GM19238 (cell line): ENCODE measurements at regions not wholly inside any gene's neighbourhood (a gene's known extent, or its start where the extent isn't known, plus 50 kb on each side); places are given as distances from the start of the nearest gene placed in this dataset.
"Not testable (repeated sequence)": the region's sequence is repeated elsewhere in the genome, so short reads cannot be mapped to it uniquely, and the experiment has no call there.

Experiments used
- DNase-seq: peaks from one replicate; pipeline ENCODE4 v3.0.0; 2011; ENCODE audit warnings: low spot score; ENCODE audit not compliant: insufficient read length

DNA sequence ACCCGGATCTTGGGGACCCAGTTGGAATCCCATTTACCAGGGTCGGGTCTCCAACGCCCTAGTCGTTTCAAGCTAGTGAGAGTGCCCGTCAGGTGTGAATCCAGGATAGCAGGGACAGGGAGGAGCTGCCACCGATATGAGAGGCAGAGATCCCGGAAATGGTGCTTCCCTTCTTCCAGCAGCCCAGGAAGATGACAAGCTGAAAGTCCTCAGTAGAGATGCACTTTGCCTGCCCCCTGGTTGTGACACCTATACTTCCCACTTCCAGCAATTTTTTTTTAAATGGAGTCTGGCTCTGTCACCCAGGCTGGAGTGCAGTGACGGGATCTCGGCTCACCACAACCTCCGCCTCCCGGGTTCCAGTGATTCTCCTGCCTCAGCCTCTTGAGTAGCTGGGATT, 503.0 kb downstream of the NTRK3 start:
- no peak for DNase-seq

DNA sequence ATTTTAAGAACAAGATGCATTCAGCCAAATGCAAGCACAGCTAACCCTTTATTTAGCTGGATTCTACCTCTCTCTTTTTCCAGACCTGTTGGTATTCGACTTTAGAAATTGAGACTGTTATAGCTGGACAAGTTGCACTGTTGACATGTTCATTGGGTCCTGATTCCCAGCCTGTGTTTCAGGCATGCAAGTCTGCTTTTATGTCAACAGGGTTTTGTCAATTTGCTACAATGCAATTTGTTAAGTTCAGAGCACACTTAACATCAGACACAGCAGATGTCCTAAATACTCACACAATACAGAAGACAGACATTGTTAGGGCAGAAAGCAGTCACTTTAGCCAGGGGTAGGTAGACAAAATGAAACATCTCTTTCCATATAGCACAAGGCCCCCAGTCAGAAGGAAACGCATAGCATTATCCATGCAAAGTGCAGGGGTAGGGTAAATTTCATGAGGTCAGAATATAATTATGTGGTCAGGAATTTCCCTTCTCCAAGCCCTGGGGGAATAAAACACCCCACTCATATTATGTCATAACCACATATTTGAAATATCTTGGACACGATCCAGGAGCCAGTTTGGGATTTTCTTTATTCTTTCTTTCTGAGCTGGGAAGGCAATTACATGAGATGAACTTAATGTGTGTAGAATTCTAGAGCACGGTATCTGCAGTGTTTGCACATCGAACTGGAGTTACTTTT, 504.1 kb downstream of the NTRK3 start:
- no peak for DNase-seq

DNA sequence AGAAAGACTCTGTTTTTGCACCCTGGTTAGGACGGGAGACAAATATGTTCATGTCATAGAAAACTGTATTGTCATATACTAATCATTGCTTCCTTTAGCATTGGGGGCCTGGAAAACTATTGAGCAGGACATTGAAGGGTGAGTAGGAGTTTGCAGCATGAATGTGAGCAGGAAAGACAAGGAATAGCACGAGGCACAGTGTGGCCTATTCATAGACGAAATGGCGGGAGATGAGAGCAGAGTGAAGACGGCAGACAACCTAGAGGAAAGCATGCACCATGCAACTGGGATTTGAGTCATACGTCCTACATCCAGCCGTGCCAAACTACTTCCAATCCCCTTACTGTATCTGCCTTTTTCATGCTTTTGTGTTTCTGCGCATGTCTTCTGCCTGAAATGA, 508.1 kb downstream of the NTRK3 start:
- DNase-seq, result no peak

DNA sequence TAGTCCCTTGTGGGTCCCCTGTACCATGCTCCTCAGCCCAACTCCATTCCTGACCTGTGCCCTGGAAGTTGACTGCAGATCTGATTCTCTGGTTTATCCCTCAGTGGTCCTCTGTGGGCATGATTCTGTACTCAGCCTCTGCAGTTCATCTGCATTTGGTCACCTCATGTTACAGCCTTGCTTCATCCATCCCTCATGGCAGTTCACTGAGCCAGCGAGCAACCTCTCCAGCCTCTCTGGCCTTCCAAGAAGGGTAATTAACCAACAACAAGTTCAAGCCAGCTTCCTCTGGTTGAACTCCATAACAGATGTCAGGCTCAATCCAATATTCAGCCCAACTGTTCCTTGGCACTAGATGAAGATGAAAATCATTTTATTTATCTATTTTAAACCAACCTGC, 509.5 kb downstream of the NTRK3 start:
- no peak for DNase-seq

DNA sequence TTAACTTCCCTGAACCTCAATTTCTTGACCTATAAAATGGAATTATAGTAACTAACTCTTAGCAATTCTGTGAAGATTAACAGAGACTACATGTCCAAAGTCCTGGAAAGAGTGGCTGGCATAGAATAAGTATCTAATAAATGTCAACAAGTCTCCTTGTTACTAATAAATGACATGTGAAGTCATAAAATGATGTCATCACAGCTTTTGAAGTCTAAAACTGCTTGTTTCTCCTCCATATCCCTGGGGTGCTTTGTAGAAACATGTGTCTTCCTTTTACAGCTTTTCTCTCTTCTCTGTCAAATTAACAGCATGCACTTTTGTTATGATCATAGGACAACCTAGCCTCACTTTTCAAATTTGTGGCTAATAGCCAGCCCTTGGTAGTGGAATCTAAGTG, 510.2 kb downstream of the NTRK3 start:
- DNase-seq, result no peak

DNA sequence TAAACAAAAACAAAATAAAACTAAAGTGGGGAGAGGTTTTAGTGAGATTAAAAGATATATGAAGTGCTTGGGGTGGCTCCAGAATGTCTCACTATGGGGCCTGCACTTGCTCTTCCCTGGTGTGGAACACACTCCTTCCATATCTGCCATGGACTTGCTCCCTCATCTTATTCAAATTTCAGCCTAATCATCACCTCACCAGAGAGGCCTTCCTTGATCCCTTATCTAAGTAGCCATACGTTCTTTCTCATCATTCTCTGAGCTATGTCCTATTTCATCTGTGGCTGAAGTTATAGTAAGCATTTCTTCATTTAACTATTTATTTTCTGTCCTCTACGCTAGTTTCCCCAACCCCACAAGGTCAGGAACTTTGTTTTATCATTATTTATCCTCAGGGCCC, 511.7 kb downstream of the NTRK3 start:
- no peak for DNase-seq

DNA sequence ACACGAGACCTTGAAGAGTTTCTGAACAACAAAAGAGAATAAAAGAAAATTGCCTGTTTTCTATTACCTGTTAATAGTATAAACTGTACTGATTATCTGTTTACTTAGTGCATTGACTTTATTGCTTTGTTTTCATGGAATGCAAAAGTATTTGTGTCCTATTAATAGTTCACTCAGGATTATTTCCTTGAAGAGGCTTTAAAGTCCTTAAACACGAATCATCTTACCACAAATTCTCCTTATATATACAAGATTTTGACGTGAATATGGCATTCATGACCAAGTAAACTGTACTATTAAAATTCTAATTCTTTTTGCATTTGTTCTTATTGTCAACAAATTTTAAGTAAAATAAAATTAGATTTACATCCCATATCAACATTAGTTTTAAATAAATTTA, 513.0 kb downstream of the NTRK3 start:
- DNase-seq, result no peak

DNA sequence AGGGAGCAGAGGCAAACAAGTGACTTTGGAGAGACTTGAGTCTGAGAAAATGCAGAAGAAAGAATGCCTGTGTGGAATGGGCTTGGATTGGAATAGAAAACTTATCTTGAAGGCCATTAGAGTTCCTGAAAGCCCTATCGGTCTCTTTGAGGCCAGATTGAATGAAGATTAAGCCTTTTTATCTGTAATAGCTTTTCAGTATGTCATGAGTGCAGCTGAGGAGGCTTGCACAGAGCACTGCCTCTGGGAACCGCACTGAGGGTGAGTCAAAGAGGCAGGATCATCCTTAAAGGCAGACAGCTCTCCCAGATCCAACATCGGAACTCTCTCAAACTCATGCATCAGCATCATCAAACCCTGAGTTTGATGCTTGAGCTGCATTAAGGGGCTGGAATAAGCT, 515.2 kb downstream of the NTRK3 start:
- DNase-seq, result no peak

DNA sequence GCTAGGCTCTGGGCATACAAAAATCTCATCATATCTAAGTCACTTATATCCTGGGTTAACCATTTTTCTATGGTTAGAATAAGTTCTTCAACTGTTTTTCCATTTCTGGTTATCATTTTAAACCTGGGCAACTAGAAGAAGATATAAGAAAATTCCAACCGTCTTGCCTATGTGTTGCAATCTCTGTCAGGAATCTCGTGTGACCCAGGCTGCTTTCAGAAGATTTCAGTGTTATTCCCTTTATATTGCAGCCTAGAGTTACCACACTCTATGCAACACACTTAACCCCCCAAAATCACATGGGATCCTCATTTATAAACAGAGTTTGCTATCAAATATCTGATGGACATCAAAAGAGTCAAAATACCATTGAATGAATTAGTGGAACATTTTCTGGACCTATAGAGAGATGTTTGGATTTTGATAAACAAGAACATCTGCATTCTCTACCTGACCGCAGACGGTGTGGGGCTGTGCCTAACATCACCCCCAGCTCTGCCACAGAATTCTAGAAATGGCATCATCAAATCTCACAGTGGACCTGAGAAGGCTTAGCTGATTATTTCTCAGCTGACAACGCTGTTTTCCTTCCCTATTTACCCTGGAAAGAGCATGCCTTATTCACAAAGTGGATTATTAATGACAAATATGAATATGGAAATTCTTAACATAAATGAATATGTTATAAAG, 515.7 kb downstream of the NTRK3 start:
- DNase-seq, result no peak

DNA sequence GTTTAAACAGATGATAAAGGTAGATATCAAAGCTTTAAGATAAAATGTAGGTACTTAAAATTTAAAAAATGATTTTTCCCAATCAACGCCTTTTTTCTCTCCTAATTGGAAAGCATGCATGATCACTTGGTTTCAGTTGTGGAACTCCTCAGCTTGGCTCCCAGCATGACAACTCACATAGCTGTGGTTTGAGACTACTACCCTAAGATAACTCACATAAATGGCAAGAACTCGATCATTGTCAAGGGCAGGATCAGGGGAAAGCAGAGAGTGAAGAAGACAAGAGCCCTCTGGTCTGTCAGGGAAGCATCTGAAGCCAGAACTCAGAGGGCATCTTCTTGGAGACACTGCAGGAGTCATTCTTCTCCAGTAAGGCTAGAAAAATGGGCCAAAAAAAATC, 516.7 kb downstream of the NTRK3 start:
- no peak for DNase-seq

DNA sequence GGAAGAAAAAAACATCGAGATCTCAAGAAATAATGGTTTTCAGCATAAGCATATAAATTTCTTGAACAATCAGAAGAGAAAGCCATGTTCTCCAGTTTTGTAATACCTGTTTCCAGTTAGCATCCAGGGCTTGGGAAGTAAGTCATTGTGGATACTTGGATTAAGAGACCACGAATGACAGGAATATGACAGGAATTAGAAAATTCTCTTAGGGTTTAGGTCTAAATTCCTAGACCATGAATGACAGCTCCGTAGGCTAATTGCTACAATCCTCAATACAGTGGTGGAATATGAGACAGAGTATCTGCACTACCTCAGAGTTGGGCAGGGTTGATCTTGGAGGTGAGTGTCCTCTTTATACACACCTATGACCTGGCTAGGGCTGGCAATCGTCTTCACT, 517.5 kb downstream of the NTRK3 start:
- no peak for DNase-seq

DNA sequence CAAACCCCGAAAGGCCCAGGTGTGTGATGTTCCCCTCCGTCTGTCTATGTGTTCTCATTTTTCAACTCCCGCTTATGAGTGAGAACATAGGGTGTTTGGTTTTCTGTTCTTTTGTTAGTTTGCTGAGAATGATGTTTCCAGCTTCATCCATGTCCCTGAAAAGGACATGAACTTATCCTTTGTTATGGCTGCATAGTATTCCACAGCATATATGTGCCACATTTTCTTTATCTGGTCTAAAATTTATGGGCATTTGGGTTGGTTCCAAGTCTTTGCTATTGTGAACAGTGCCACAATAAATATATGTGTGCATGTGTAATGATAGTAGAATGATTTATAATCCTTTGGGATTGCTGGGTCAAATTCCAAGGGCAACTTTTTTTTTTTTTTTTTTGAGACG, 519.1 kb downstream of the NTRK3 start:
- DNase-seq, result not testable (repeated sequence)

DNA sequence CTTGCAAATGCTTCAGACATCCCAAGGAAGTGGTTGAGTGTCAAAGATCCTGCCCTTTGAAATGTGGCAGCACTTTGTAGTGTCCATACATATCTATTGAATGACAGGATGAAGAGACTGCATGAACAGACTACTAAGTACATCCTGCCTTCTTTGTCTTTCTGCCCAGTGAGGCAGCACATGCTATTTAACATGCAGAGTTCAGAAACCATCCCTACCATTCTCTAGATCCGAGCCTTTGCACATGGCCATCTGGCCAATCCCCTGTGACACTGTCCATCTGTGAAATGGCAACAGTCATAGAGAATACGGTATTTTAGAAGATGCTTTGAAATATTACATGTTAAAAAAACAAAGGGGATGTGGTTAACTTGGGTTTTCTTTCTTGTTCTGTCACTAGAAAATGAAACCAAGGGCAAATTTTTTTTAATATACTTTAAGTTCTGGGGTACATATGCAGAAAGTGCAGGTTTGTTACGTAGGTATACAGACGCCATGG, 519.6 kb downstream of the NTRK3 start:
- no peak for DNase-seq

DNA sequence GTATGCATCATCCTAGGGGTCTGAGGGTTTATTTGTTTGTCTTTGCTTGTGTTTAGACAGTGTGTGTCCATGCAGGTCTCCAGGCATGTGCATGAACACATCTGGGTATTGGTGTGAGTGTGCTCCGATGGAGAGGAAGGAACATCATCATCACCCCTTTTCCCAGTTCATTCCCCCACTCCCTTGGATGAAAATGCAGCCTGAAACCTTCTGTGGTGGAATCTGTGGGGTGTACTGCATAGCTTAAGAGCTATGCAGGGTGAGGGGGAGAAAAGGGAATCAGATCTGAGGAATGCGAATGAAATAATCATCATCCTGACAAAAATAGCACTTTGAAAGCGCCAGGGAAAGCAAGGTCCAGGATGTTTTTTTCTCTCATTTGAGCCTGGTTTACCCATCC, 520.1 kb downstream of the NTRK3 start:
- DNase-seq, result no peak

DNA sequence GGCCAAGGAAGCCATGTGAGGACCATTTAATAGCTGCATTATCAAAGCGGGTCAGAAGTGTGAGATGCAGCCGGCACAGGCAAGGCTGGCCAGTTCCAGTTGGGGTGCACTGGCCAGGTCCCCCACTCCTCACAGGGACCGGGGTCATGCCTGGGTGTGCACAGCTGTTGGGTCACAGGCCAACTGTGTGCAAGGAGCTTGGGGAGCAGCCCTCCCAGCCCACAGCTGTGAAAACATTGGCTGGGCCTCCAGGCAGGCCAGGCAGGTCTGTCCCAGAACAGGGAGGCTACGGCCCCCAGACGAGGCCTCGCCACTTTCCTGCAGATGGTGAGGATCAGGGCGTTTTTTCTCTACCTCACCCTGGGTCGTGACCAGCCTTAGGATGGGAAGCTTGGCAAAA, 521.0 kb downstream of the NTRK3 start:
- no peak for DNase-seq

DNA sequence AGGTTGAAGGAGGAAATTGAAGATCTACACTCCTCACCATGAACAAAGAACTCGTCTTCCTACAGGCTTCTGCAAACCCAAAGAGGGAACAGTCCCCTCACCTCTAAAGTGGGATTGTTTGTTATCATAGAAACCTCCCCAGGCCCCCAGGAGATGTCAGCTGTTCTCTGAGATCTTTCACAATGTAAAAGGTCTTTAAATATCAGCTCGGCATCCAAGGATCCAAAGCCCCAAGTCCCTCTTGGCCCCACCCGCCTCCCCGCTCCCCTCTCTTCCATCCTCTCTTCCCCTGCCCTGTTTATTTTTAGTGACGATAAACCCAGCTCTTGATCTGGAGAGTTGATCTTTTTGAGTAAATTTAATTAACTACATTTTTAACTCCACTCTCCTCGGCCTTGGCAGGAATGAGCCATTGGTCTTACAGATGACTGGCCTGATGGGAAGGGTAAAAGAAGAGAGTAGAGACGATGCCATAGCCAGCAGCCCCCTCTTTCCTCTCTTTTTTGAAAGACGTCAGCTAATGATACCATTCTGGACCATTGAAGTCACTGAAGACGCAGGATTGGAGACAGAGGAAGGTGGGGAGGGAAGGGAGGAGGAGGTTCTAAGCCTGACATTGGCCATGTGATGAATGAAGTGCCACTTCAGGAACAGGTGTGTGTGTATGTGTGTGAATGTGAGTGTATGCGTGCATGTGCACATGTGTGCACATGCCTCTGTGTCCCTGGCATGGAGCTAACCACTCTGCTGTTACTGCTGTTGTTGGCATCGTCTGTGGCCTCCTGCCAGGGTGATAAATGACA, 521.8 kb downstream of the NTRK3 start:
- no peak for DNase-seq

DNA sequence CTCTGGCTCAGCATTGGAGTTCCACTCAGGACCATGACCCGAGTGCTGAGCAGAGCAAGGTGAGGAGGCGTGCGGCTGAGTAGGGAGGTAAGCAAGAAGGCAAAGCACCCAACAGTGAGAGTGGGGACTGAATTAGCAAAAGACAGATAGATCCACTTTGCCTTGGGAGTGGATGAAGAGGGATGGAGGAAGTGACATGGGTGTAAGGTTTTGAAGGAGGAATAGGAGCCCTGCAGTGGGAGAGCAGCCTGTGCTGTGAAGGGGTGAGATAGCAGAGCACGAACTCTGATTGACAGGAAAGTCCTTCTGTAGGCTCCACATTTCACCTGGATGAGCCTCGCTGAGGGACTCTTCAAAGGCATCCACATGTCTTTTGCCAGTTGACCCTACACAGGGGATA, 522.6 kb downstream of the NTRK3 start:
- DNase-seq, result no peak

DNA sequence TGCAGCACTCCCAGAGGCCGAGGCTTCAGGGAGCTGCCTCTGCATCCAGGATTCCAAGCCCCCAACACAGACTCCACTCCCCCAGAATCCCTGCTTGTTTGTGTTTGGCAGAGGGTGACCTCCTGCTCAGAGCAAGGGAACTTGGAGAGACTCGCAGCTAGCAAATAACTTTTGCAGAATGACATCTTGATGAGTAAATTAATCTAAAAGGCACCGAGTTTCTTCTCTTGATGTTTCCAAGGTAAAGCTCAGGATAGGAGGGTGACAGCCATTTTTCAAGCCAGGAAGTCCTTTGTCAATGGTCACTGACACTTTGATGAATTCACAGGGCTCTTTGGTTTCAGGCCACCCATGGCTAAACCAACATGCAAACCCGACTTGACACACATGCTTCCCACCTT, 523.0 kb downstream of the NTRK3 start:
- DNase-seq, result no peak

DNA sequence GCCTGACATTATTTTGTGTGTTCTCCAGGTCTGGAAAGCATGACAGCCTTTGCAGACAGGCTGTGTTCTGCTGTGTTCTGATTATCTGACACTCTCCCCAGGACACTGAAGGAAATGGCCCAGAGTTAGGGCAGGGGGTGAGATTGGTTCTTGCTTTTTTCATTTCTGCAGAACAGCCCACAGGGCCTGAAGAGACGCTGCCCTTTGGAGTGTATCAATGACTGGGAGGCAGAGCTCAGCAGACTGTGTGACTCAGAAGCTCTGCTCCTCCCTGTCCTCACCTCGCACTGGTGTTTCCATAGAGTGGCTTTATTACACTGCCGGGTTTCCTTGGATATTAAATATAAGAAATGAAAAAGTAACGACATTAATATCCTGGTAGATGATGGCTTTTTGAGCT, 523.6 kb downstream of the NTRK3 start:
- DNase-seq, result no peak

DNA sequence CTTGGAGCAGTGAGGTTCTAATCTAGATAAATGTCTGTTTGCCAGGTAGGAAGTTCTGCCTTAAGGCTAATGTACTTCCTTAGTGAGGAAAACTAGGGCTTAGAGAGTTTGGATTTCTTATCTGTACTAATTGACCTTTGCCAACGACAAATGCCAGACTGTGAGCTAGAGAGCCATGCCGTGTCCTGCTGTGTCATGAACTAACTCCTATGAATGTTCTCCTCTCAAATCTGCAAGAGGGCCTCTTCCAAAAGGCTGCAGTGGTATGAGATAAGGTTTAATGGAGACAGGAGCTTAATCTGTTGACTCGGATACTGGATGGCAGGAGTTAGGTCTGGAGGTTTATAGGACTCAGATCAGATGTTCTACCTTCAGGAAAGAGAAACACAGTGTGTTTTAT, 524.9 kb downstream of the NTRK3 start:
- DNase-seq, result no peak

DNA sequence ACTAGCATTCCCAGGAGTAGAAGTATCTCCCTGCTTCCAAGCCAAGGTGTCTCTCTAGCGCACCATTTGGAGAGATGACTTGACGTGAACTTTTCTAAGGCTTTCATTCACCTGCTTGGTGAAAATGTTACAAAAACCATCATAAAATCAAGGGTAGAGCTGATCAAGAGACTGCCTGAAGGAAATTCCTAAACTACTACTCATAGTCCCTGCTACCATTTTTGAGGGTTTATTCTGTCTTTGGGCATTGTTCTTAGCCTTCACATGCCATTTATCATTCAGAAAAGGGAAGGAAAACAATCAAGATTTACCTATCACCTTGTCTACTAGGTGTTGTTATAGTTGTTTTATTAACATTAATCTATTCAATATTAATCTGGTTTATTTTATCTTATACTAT, 525.8 kb downstream of the NTRK3 start:
- DNase-seq, result no peak

DNA sequence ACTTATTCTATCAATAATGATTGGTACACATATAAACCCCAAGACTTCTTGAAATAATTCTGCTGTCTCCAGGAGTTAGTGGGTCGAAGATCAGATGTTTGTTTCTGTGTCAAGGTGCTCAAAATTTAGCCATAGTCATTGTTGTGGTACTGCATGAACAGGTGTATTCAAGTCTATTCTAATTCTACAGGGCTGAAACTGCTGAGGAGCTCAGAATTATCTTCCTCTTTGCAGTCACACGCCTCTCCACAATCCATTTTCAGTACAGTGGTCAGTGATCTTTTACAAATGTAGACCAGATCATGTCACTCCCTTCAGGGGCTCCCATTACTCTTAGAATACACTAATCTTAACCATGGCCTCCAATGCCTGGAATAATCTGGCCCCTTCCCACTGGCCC, 527.5 kb downstream of the NTRK3 start:
- DNase-seq, result no peak
